ENCODE measurements at regions not wholly inside any gene's neighbourhood (a gene's known extent, or its start where the extent isn't known, plus 50 kb on each side); places are given as distances from the start of the nearest gene placed in this dataset.

DNA sequence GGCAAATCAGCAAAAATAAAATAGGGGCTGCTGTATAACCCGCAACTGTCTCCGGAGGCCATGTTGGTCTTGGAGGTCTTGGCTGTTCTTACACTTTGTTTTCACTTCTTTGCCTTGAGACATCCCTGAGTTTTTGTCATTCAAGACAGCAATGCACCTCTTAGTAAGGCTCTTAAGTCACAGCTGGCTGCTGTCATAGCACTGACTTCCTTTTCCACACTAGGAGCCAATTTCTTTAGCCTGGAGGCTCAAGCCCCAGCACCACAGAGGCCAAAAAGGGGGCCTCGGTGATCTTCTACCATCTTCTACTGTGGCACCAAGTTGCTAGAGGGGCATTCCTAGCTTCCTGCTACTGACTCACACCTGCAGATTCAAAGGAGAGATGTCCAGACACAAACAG is 536.3 kb downstream of the CDH26 start:
- H3K36me3 ChIP-seq (ENCODE audit: control insufficient read depth, insufficient read depth, low read length), result no peaks in the 10 kb centered on the region
- no peak overlapping the region for H3K4me3 ChIP-seq (ENCODE audit: low read length)
- no peak overlapping the region for H3K9ac ChIP-seq (ENCODE audit: low read length)
- H3K4me1 ChIP-seq (ENCODE audit: control insufficient read depth, insufficient read depth, low read length), result no peaks in the 10 kb centered on the region
- no peaks in the 10 kb centered on the region for H3K27me3 ChIP-seq (ENCODE audit: control insufficient read depth, insufficient read depth, low read length)
- no peaks in the 10 kb centered on the region for H3K9me3 ChIP-seq (ENCODE audit: control insufficient read depth, low read length)

GRCh38 chr20:60497298-60498035 is 539.2 kb downstream of the CDH26 start:
- H3K4me1 ChIP-seq (ENCODE audit: control insufficient read depth, insufficient read depth, low read length), result no peaks in the 10 kb centered on the region

DNA sequence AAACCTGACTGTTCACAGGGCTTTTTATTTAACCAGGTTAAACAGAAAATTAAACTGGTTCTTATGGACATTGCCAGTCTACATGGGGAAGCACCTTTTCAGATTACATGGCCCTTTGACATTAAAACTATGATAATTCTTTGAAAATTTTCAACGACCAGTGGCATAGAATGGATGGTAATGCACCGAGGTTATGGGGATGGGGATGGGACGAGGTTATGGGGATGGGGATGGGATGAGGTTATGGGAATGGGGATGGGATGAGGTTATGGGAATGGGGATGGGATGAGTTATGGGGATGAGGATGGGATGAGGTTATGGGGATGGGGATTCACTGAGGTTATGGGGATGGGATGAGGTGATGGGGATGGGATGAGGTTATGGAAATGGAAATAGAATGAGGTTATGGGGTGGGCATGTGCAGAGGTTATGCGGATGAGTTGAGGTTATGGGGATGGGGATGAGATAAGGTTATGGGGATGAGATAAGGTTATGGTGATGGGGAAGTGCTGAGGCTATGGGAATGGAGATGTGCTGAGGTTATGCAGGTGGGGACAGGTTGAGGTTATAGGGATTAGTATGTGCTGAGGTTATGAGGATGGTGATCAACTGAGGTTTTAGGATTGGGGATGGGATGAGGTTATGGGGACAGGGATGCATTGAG is 541.9 kb downstream of the CDH26 start:
- Histone ChIP-seq H3K4me1 (ENCODE audit: control insufficient read depth, insufficient read depth, low read length) (no peaks in the 10 kb centered on the region), H3K27me3 (ENCODE audit: control insufficient read depth, insufficient read depth, low read length) (no peaks in the 10 kb centered on the region), H3K9ac (ENCODE audit: low read length) (no peak overlapping the region), H3K36me3 (ENCODE audit: control insufficient read depth, insufficient read depth, low read length) (no peaks in the 10 kb centered on the region), H3K4me3 (ENCODE audit: low read length) (no peak overlapping the region), H3K9me3 (ENCODE audit: control insufficient read depth, low read length) (no peaks in the 10 kb centered on the region)

More at GRCh38 chr20:60497298-60498035, 539.2 kb downstream of the CDH26 start:
- Histone ChIP-seq H3K9ac (ENCODE audit: low read length) (no peak overlapping the region), H3K9me3 (ENCODE audit: control insufficient read depth, low read length) (no peaks in the 10 kb centered on the region), H3K4me3 (ENCODE audit: low read length) (no peak overlapping the region), H3K27me3 (ENCODE audit: control insufficient read depth, insufficient read depth, low read length) (no peaks in the 10 kb centered on the region), H3K36me3 (ENCODE audit: control insufficient read depth, insufficient read depth, low read length) (no peaks in the 10 kb centered on the region)

DNA sequence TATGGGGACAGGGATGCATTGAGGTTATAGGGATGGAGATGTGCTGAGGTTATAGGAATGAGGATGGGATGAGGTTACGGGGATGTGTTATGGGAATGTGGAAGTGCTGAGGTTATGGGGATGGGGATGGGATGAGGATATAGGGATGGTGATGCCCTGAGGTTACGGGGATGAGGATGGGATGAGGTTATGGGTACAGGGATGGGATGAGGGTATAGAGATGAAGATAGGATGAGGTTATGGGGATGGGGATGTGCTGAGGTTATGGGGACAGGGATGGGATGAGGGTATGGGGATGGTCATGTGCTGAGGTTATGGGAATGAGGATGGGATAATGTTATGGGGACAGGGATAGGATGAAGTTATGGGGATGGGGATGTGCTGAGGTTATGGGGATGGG is 542.8 kb downstream of the CDH26 start:
- H3K36me3 ChIP-seq (ENCODE audit: control insufficient read depth, insufficient read depth, low read length), result no peaks in the 10 kb centered on the region
- no peaks in the 10 kb centered on the region for H3K27me3 ChIP-seq (ENCODE audit: control insufficient read depth, insufficient read depth, low read length)
- H3K9me3 ChIP-seq (ENCODE audit: control insufficient read depth, low read length), result no peaks in the 10 kb centered on the region
- no peak overlapping the region for H3K9ac ChIP-seq (ENCODE audit: low read length)
- H3K4me1 ChIP-seq (ENCODE audit: control insufficient read depth, insufficient read depth, low read length), result no peaks in the 10 kb centered on the region
- H3K4me3 ChIP-seq (ENCODE audit: low read length), result no peak overlapping the region

DNA sequence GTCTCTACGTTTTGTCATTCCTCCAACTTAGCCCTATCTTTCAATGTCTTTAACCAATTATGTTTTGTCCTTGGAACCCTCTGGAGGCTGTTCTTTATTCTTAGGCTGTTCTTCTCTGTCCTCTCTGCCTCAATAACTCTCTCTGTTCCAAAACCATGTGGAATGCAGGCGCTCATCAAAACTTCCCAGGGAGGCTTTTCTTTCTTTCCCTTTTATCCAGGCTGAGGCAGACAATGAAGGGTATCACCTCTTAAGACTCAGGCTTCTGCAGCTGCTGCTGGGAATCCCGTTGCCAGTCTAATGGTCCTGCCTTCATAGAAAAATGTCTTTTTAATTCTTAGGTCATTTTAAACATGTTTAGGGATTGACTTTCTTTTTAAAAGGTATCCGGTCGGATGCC is 544.7 kb downstream of the CDH26 start:
- Histone ChIP-seq H3K27me3 (ENCODE audit: control insufficient read depth, insufficient read depth, low read length) (no peaks in the 10 kb centered on the region), H3K9me3 (ENCODE audit: control insufficient read depth, low read length) (no peaks in the 10 kb centered on the region), H3K4me3 (ENCODE audit: low read length) (no peak overlapping the region), H3K9ac (ENCODE audit: low read length) (no peak overlapping the region), H3K36me3 (ENCODE audit: control insufficient read depth, insufficient read depth, low read length) (no peaks in the 10 kb centered on the region), H3K4me1 (ENCODE audit: control insufficient read depth, insufficient read depth, low read length) (no peaks in the 10 kb centered on the region)

DNA sequence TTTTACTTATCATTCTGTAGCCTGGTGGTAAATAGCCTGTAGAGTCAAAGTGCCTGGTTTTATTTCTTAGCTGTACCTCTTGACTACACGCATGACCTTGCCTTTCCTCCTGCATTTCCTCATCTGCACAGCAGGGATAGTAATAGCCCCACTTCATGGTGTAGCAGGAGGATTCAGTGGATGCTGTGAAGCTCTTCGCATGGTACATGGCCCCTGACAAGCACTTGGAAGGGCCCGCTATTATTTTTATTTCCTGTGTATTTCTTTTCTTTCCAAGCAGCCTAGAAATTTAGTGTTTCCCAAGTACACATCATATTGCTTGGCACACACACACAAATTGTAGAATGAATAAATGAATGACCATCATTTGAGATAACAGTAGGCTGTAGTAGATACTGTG is 547.2 kb downstream of the CDH26 start:
- H3K9me3 ChIP-seq (ENCODE audit: control insufficient read depth, low read length), result no peaks in the 10 kb centered on the region
- H3K4me3 ChIP-seq (ENCODE audit: low read length), result no peak overlapping the region
- H3K4me1 ChIP-seq (ENCODE audit: control insufficient read depth, insufficient read depth, low read length), result no peaks in the 10 kb centered on the region
- H3K9ac ChIP-seq (ENCODE audit: low read length), result no peak overlapping the region
- H3K27me3 ChIP-seq (ENCODE audit: control insufficient read depth, insufficient read depth, low read length), result no peaks in the 10 kb centered on the region
- no peaks in the 10 kb centered on the region for H3K36me3 ChIP-seq (ENCODE audit: control insufficient read depth, insufficient read depth, low read length)

GRCh38 chr20:60506061-60506460 is 547.8 kb downstream of the CDH26 start:
- Histone ChIP-seq H3K27me3 (ENCODE audit: control insufficient read depth, insufficient read depth, low read length) (no peaks in the 10 kb centered on the region), H3K9me3 (ENCODE audit: control insufficient read depth, low read length) (no peaks in the 10 kb centered on the region), H3K36me3 (ENCODE audit: control insufficient read depth, insufficient read depth, low read length) (no peaks in the 10 kb centered on the region), H3K9ac (ENCODE audit: low read length) (no peak overlapping the region), H3K4me3 (ENCODE audit: low read length) (no peak overlapping the region), H3K4me1 (ENCODE audit: control insufficient read depth, insufficient read depth, low read length) (no peaks in the 10 kb centered on the region)

GRCh38 chr20:60507087-60507694 is 549.0 kb downstream of the CDH26 start:
- H3K9me3 ChIP-seq (ENCODE audit: control insufficient read depth, low read length), result no peaks in the 10 kb centered on the region
- H3K4me3 ChIP-seq (ENCODE audit: low read length), result no peak overlapping the region
- no peak overlapping the region for H3K9ac ChIP-seq (ENCODE audit: low read length)
- H3K4me1 ChIP-seq (ENCODE audit: control insufficient read depth, insufficient read depth, low read length), result no peaks in the 10 kb centered on the region
- H3K27me3 ChIP-seq (ENCODE audit: control insufficient read depth, insufficient read depth, low read length), result no peaks in the 10 kb centered on the region
- H3K36me3 ChIP-seq (ENCODE audit: control insufficient read depth, insufficient read depth, low read length), result no peaks in the 10 kb centered on the region

DNA sequence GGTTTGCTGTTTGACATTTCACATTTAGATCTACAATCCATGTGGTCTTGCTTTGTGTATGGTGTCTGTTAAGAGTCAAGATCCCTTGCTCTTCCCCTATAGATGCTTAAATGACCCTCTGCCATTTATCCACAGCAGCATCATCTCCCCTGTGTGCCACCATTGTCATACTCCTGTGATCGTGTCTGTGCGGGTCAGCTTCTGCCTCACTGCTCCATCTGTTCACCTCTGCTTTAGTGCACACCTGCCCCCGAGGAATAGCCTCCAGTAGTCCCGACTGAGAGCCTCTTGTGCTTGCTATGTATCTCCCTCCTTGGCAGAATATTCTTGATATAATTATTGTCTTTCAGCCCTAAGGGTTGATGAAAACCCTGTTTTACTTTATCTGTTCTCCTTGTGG is 551.2 kb downstream of the CDH26 start:
- H3K4me1 ChIP-seq (ENCODE audit: control insufficient read depth, insufficient read depth, low read length), result no peaks in the 10 kb centered on the region
- H3K9me3 ChIP-seq (ENCODE audit: control insufficient read depth, low read length), result no peaks in the 10 kb centered on the region
- H3K9ac ChIP-seq (ENCODE audit: low read length), result no peak overlapping the region
- H3K4me3 ChIP-seq (ENCODE audit: low read length), result no peak overlapping the region
- no peaks in the 10 kb centered on the region for H3K36me3 ChIP-seq (ENCODE audit: control insufficient read depth, insufficient read depth, low read length)
- no peaks in the 10 kb centered on the region for H3K27me3 ChIP-seq (ENCODE audit: control insufficient read depth, insufficient read depth, low read length)

- Histone ChIP-seq H3K9ac (ENCODE audit: low read length) (no peak overlapping the region), H3K4me3 (ENCODE audit: low read length) (no peak overlapping the region), H3K27me3 (ENCODE audit: control insufficient read depth, insufficient read depth, low read length) (no peaks in the 10 kb centered on the region), H3K9me3 (ENCODE audit: control insufficient read depth, low read length) (no peaks in the 10 kb centered on the region), H3K4me1 (ENCODE audit: control insufficient read depth, insufficient read depth, low read length) (no peaks in the 10 kb centered on the region), H3K36me3 (ENCODE audit: control insufficient read depth, insufficient read depth, low read length) (no peaks in the 10 kb centered on the region)
Observed at GRCh38 chr20:60510356-60510755, 552.1 kb downstream of the CDH26 start.

DNA sequence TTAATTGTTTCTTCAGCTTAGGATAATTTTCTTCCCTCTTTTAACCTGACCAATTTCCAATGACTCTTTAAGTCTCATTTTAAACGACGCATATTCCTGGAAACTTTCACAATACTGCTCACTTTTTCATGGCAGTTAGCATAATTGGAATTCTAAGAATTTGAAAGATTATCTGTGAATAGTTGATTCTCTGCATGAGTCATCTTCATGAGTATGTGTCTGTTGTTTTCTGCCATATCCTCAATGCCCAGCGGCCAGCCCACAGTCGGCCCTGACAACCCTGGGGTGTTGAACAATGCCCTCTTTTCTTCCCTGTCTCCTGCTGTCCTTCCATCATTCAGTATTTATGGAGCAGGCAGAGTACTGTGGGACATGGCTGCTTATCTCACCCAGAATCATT is 554.2 kb downstream of the CDH26 start:
- Histone ChIP-seq H3K4me1 (ENCODE audit: control insufficient read depth, insufficient read depth, low read length) (no peaks in the 10 kb centered on the region), H3K9ac (ENCODE audit: low read length) (no peak overlapping the region), H3K36me3 (ENCODE audit: control insufficient read depth, insufficient read depth, low read length) (no peaks in the 10 kb centered on the region), H3K27me3 (ENCODE audit: control insufficient read depth, insufficient read depth, low read length) (no peaks in the 10 kb centered on the region), H3K4me3 (ENCODE audit: low read length) (no peak overlapping the region), H3K9me3 (ENCODE audit: control insufficient read depth, low read length) (no peaks in the 10 kb centered on the region)

- H3K27me3 ChIP-seq (ENCODE audit: control insufficient read depth, insufficient read depth, low read length), result no peaks in the 10 kb centered on the region
- H3K9ac ChIP-seq (ENCODE audit: low read length), result no peak overlapping the region
- H3K4me3 ChIP-seq (ENCODE audit: low read length), result no peak overlapping the region
- no peaks in the 10 kb centered on the region for H3K9me3 ChIP-seq (ENCODE audit: control insufficient read depth, low read length)
- H3K36me3 ChIP-seq (ENCODE audit: control insufficient read depth, insufficient read depth, low read length), result no peaks in the 10 kb centered on the region
- H3K4me1 ChIP-seq (ENCODE audit: control insufficient read depth, insufficient read depth, low read length), result no peaks in the 10 kb centered on the region
Observed at GRCh38 chr20:60513141-60513540, 554.9 kb downstream of the CDH26 start.
